ENCODE measurements at regions not wholly inside any gene's neighbourhood (a gene's known extent, or its start where the extent isn't known, plus 50 kb on each side); places are given as distances from the start of the nearest gene placed in this dataset.

- peaks cover 0 to 2% (median 0%) of the 10 kb centered on the region in 4 experiments; a peak in 2 of 7 replicates for H3K27me3 ChIP-seq (replicated peaks in 1 of 4; ENCODE audit: control insufficient read depth in 3 of 4, extremely low read depth in 1 of 4, insufficient read depth in 3 of 4, low read length in 3 of 4)
- DNase-seq (ENCODE audit: low read depth in 1 of 2, low spot score in 2 of 2) (no peak), FAIRE-seq (no peak)
- TF ChIP-seq PHF8 (conservative IDR thresholded peaks at IDR 0.05; ENCODE audit: low read depth, low read length) (no peak), JUN (IDR thresholded peaks at IDR 0.05; ENCODE audit: low read depth, low read length) (no peak), RFX5 (IDR thresholded peaks at IDR 0.05; ENCODE audit: borderline replicate concordance, low read depth, low read length) (no peak), BCL11A (IDR thresholded peaks at IDR 0.05; ENCODE audit: low read depth in 2 of 2, low read length in 2 of 2) (no peak)
- H4K91ac ChIP-seq (replicated peaks; ENCODE audit: insufficient read length, low read length) = no peak overlapping the region
- H2BK12ac ChIP-seq (ENCODE audit: low read depth, low read length) = no peak overlapping the region
- H2BK15ac ChIP-seq (ENCODE audit: low read length) = no peak overlapping the region
- 95% methylated on average over 2 of the region's 2 CpGs; no CpG with 5 or more reads in 1 of the 2 experiments for WGBS, 2 experiments (ENCODE audit: extremely low coverage in 1 of 2, insufficient coverage in 1 of 2, insufficient read length in 1 of 2, insufficient replicate concordance in 2 of 2, low coverage in 1 of 2, low lambda C conversion rate in 2 of 2, missing lambda C conversion rate in 1 of 2)
- H3K9ac ChIP-seq (replicated peaks in 1 of 4; ENCODE audit: extremely low read depth in 1 of 4, low read depth in 3 of 4, low read length in 3 of 4) = no peak overlapping the region
- H3K4ac ChIP-seq (replicated peaks; ENCODE audit: insufficient read length, low read depth, low read length) = no peak overlapping the region
- H3K4me1 ChIP-seq (replicated peaks in 1 of 4; ENCODE audit: control insufficient read depth in 3 of 4, insufficient read depth in 4 of 4, low read length in 3 of 4) = peaks cover 4 to 11% (median 6%) of the 10 kb centered on the region in 4 experiments; a peak in 5 of 7 replicates
- no peak overlapping the region for H3K27ac ChIP-seq (ENCODE audit: low read depth, low read length)
- no peak overlapping the region for H3K14ac ChIP-seq (ENCODE audit: insufficient read length)
- no peak overlapping the region for H2BK120ac ChIP-seq (replicated peaks; ENCODE audit: low read depth, low read length)
- H3K36me3 ChIP-seq (ENCODE audit: control insufficient read depth in 2 of 4, insufficient read depth in 4 of 4, low read length in 3 of 4) = no peaks in the 10 kb centered on the region
- no peak overlapping the region for H2BK5ac ChIP-seq (ENCODE audit: low read depth, low read length)
- CTCF ChIA-PET (ENCODE audit: partially characterized antibody) = interaction anchor here (1.1 kb wide), 1 partner anchor 59 kb away, joined by 3 read pairs; no protein-coding TSS in a partner anchor
- no peaks in the 10 kb centered on the region for H3K79me2 ChIP-seq (ENCODE audit: control insufficient read depth in 1 of 2, insufficient read depth in 2 of 2, low read length in 2 of 2)
- POLR2A ChIA-PET (ENCODE audit: partially characterized antibody) = no interaction called here
- no peak overlapping the region for H3K4me2 ChIP-seq (ENCODE audit: insufficient read depth in 1 of 2, low read depth in 2 of 2, low read length in 2 of 2)
- no peaks in the 10 kb centered on the region; the same call in 1 of the 2 replicates for H3K23me2 ChIP-seq (ENCODE audit: low read depth, low read length)
- no peak overlapping the region for H2AK5ac ChIP-seq (ENCODE audit: low read depth, low read length)
- H2AFZ ChIP-seq (ENCODE audit: low read length) = no peak overlapping the region
- no peaks in the 10 kb centered on the region for H3K79me1 ChIP-seq (ENCODE audit: low read depth, low read length)
- H4K20me1 ChIP-seq (replicated peaks in 1 of 2; ENCODE audit: control insufficient read depth in 1 of 2, insufficient read depth in 2 of 2, low read length in 2 of 2) = no peaks in the 10 kb centered on the region
- H3K4me3 ChIP-seq (ENCODE audit: extremely low read depth in 1 of 4, insufficient read depth in 2 of 4, low read depth in 3 of 4, low read length in 4 of 4) = no peak overlapping the region
- H4K8ac ChIP-seq (ENCODE audit: extremely low read depth, insufficient read depth, low read length) = no peak overlapping the region
- no peak overlapping the region for H4K5ac ChIP-seq (ENCODE audit: insufficient read length, low read depth, low read length)
- H3K9me3 ChIP-seq (ENCODE audit: insufficient read depth in 2 of 2, low read depth in 1 of 2, low read length in 1 of 2) = no peaks in the 10 kb centered on the region
- H3K18ac ChIP-seq (ENCODE audit: extremely low read depth, low read length) = no peak overlapping the region
- no peak overlapping the region for H3K23ac ChIP-seq (ENCODE audit: insufficient read length)
- no peak overlapping the region for H2BK20ac ChIP-seq (ENCODE audit: low read length)
- H3K56ac ChIP-seq (replicated peaks; ENCODE audit: insufficient read length, low read depth, low read length) = no peak overlapping the region
Measured at GRCh38 chr2:60380411-60380810, 173.0 kb downstream of the BCL11A start.
